ENCODE measurements at regions not wholly inside any gene's neighbourhood (a gene's known extent, or its start where the extent isn't known, plus 50 kb on each side); places are given as distances from the start of the nearest gene placed in this dataset.

- TF ChIP-seq CTCF (IDR thresholded peaks at IDR 0.05; ENCODE audit: poor library complexity) (no peak), EZH2 (IDR thresholded peaks at IDR 0.05; ENCODE audit: borderline replicate concordance) (no peak)
Observed at GRCh38 chr18:25935356-25935755, 155.1 kb downstream of the SS18 start.
